C4-2B (cell line): ENCODE measurements at regions not wholly inside any gene's neighbourhood (a gene's known extent, or its start where the extent isn't known, plus 50 kb on each side); places are given as distances from the start of the nearest gene placed in this dataset.

ENCODE experiments used
- CTCF ChIP-seq: fragments of 450-650 bp; conservative IDR thresholded peaks from 2 replicates; pipeline ENCODE4 v1.5.1; 2017; ENCODE audit warnings: mild to moderate bottlenecking
- ZFX ChIP-seq: fragments of 450-650 bp; IDR thresholded peaks from 2 replicates; pipeline ENCODE4 v1.6.1; 2017

- TF ChIP-seq CTCF, result no peak
- TF ChIP-seq ZFX, result no peak
Observed at GRCh38 chr13:73367886-73368285, 309.1 kb downstream of the KLF5 start.
